Activated B cell treated with CpG ODN at 0.5 μM for 24 hours (primary cell): ENCODE measurements at regions not wholly inside any gene's neighbourhood (a gene's known extent, or its start where the extent isn't known, plus 50 kb on each side); places are given as distances from the start of the nearest gene placed in this dataset.

Source experiments
- ATAC-seq: fragments of 200-7000 bp; cut with Tn5 transposase; one replicate; pipeline ENCODE4 v1.10.0; 2021; ENCODE audit warnings: low read depth, mild to moderate bottlenecking, moderate library complexity
- CTCF ChIA-PET: fragments of 350-600 bp; sonication (Branson Sonifier 250); formaldehyde crosslinking; loops from one replicate; lab custom pipeline; 2021; ENCODE audit warnings: antibody characterized with exemption; lab: Charles Lee
- POLR2A ChIA-PET: fragments of 350-600 bp; sonication (Branson Sonifier 250); formaldehyde crosslinking; loops from one replicate; lab custom pipeline; 2021; ENCODE audit warnings: antibody characterized with exemption; lab: Charles Lee
- DNase-seq: peaks from one replicate; pipeline ENCODE4 v3.0.0; 2022
- H3K27ac Mint-ChIP-seq: one replicate; pipeline ENCODE4 v1.8.0; 2020; ENCODE audit warnings: mixed read lengths
- H3K27me3 Mint-ChIP-seq: one replicate; pipeline ENCODE4 v1.8.0; 2021; ENCODE audit warnings: mixed read lengths
- H3K36me3 Mint-ChIP-seq: one replicate; pipeline ENCODE4 v1.8.0; 2021; ENCODE audit warnings: low read depth, mixed read lengths
- H3K4me1 Mint-ChIP-seq: one replicate; pipeline ENCODE4 v1.8.0; 2021; ENCODE audit warnings: mixed read lengths
- H3K4me3 Mint-ChIP-seq: one replicate; pipeline ENCODE4 v1.8.0; 2020; ENCODE audit warnings: mild to moderate bottlenecking, mixed read lengths
- H3K9me3 Mint-ChIP-seq: one replicate; pipeline ENCODE4 v1.8.0; 2020; ENCODE audit warnings: mixed read lengths
- CTCF ChIP-seq: fragments of 200-600 bp; IDR thresholded peaks from one replicate; pipeline ENCODE4 v1.8.0; 2022; ENCODE audit warnings: antibody characterized with exemption, mild to moderate bottlenecking
- intact Hi-C: fragments of 100-400 bp; cut with micrococcal nuclease; formaldehyde crosslinking; loops from one replicate; pipeline ENCODE4 v1.15.1; 2024

DNA sequence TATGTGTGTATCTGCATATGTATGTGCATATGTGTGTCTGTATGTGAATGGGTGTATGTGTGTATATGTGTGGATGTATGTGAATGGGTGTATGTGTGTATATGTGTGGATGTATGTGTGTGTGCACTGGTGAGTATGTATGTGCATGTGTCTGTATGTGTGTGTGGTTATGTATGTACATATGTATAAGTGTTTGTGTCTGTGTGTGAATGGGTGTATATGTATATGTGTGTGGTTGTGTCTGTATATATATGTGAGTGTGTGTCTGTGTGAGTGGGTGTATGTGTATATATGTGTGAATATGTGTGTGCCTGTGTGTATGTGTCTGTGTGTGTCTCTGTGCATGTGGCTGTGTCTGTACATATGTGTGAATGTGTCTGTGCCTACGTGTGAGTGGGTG is 748.4 kb upstream of the HS6ST1 start:
- no peak overlapping the region for H3K4me3 Mint-ChIP-seq
- H3K27ac Mint-ChIP-seq = no peak overlapping the region
- DNase-seq (no peak), ATAC-seq (no peak)
- no peaks in the 10 kb centered on the region for H3K4me1 Mint-ChIP-seq
- CTCF ChIA-PET = no interaction called here
- no peaks in the 10 kb centered on the region for H3K9me3 Mint-ChIP-seq
- TF ChIP-seq CTCF = no peak
- H3K27me3 Mint-ChIP-seq = no peaks in the 10 kb centered on the region
- POLR2A ChIA-PET = no interaction called here
- H3K36me3 Mint-ChIP-seq = no peaks in the 10 kb centered on the region
- intact Hi-C loops = no loop called here

GRCh38 chr2:129067953-129068352 is 749.3 kb upstream of the HS6ST1 start:
- H3K27ac Mint-ChIP-seq = no peak overlapping the region
- H3K27me3 Mint-ChIP-seq = no peaks in the 10 kb centered on the region
- ChIA-PET POLR2A (no interaction called here), CTCF (no interaction called here)
- no peaks in the 10 kb centered on the region for H3K36me3 Mint-ChIP-seq
- no peak for DNase-seq
- no peak overlapping the region for H3K4me3 Mint-ChIP-seq
- no peak for ATAC-seq
- no peak for TF ChIP-seq CTCF
- intact Hi-C loops = no loop called here
- H3K9me3 Mint-ChIP-seq = no peaks in the 10 kb centered on the region
- no peaks in the 10 kb centered on the region for H3K4me1 Mint-ChIP-seq

- no peak overlapping the region for H3K27ac Mint-ChIP-seq
- no peak for TF ChIP-seq CTCF
- H3K36me3 Mint-ChIP-seq = no peaks in the 10 kb centered on the region
- CTCF ChIA-PET = no interaction called here
- intact Hi-C loops = no loop called here
- POLR2A ChIA-PET = no interaction called here
- no peak for DNase-seq
- no peak for ATAC-seq
- H3K4me1 Mint-ChIP-seq = no peaks in the 10 kb centered on the region
- no peaks in the 10 kb centered on the region for H3K27me3 Mint-ChIP-seq
- no peak overlapping the region for H3K4me3 Mint-ChIP-seq
- no peaks in the 10 kb centered on the region for H3K9me3 Mint-ChIP-seq
These were observed 749.9 kb upstream of the HS6ST1 start for GRCh38 chr2:129068543-129068942.

- intact Hi-C loops = no loop called here
- CTCF ChIA-PET = no interaction called here
- Mint-ChIP-seq H3K36me3 (no peaks in the 10 kb centered on the region), H3K27me3 (no peaks in the 10 kb centered on the region), H3K4me1 (no peaks in the 10 kb centered on the region), H3K27ac (no peak overlapping the region), H3K4me3 (no peak overlapping the region), H3K9me3 (no peaks in the 10 kb centered on the region)
- TF ChIP-seq CTCF = no peak
- DNase-seq (no peak), ATAC-seq (no peak)
- POLR2A ChIA-PET = no interaction called here
These were observed 751.4 kb upstream of the HS6ST1 start for GRCh38 chr2:129069875-129070594.

GRCh38 chr2:129070663-129071062 is 752.0 kb upstream of the HS6ST1 start:
- Mint-ChIP-seq H3K27ac (no peak overlapping the region), H3K36me3 (no peaks in the 10 kb centered on the region), H3K9me3 (no peaks in the 10 kb centered on the region), H3K4me1 (no peaks in the 10 kb centered on the region), H3K4me3 (no peak overlapping the region), H3K27me3 (no peaks in the 10 kb centered on the region)
- ATAC-seq (no peak), DNase-seq (no peak)
- POLR2A ChIA-PET = no interaction called here
- intact Hi-C loops = no loop called here
- CTCF ChIA-PET = no interaction called here
- TF ChIP-seq CTCF = no peak
